DMS153 treated with DMSO at 0.1 percent for 48 hours (cell line): ENCODE measurements at regions not wholly inside any gene's neighbourhood (a gene's known extent, or its start where the extent isn't known, plus 50 kb on each side); places are given as distances from the start of the nearest gene placed in this dataset.
A peak's percentile ranks its signal among the peaks of the same experiment; 100 is the strongest.

ENCODE experiments used
- DNase-seq: peaks from one replicate; lab custom pipeline; 2025; ENCODE audit not compliant: unreplicated experiment; lab: John Stamatoyannopoulos, UW

DNA sequence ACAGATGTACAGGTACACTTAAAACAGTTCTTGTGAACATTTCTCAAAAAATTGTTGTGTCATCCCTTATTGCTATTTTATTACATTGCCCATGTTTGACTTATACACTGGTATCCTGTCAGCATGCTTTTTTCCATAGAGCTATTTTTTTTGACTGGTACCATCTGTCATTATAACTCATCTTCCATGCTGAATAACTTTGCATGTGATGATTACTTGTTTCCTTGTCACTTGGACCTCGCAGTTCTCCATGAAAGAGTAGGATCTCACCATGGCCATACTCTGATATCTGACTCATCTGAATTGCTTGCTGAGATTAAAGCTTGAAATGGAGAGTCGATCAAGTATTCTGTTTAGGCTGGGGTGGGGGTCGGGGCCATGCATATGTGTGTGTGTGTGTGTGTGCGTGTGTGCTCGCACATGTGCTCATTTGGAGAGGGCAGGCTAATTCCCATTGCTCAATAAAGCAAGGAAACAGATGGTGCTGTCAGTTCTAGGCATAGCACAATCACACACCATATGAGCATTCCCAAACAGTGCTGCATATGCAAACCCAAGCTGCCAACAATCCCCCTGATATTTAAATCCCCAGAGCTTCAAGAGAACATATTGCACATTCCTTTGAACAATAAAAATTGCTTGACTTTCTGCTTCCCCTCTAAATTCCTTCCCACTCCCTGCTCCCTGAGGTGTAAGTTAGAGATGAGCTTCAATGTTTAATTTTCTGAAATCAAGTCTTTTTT, 62.9 kb downstream of the NHLRC3 start:
- DNase-seq, result no peak

DNA sequence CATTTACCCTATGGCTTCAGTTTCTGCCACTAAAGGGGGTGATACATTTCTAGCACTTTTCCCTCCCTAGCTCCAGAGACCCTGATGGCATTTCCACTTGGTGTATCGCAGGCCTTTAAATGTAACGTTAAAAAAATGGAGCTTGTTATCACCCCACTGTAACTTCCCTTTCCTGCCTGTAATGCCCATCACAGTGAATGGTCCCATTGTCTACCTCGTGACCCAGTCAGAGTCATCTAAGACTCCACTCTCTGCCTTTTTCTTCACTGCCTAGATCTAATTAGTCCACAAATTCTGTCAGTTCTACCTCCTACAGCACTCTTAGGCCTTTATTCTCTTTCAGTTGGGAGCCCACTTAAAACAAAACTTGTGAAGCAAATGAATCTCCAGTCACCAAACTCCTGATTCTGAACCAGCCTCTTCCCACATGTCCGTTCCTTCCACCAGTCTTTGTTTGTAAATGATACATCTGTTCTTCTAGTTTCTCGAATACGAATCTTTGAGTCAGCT, 64.8 kb downstream of the NHLRC3 start:
- no peak for DNase-seq

DNA sequence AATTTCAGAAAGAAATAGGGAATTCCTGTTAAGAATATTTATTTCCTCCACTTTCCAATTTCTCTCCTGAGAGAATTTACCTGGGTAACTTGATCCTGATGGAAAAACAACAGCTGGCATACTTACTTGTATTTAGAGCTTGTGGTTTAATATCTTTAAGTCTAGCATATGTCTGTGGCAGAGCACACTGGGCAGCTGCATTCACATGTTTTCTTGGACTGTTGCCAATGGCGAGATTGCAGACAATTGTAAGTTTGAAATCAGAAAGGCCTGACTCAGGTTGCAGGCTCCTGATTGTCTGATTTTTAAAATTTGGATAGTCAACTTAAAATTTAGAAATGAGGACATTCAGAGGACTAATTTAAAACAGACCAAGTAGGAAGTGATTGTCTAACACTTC, 66.9 kb downstream of the NHLRC3 start:
- DNase-seq, result peak; percentile 85

DNA sequence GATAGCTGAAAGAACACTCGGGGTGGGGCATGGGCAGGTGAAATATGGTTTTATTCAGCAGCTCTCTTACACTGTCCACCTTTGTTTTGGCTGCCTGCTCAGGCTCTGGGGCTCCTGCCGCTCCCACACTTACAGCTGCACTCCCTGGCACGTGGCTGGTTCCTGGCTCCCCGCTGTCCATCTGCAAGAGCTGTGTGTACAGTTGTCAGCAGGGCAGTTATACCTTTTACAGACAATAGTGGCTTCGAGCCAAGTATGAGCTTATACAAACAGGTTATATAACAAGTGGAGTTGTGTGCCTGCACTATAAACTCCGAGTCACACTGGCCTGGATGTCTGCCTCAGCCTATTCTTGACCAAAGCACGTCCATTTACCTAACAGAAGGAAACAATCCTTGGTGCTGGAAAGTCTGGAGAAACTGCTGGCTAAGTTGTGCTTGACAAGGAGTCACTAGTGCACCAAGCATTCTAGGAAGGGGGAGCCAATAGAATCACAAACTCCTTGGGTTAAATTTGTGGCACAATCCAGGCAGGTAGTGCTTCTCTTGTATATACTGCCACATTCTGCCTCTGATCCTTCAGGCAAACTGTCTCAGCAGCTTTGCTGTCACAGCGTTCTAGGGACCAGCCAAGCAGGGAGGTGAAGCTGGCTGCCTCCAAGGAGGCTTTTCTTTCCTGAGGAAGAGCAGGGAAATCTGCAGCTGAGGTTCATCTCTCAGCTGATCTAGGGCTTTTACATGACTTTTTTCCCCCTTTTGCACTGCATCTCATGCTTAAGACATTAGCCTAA, 68.2 kb downstream of the NHLRC3 start:
- peak; percentile 90 for DNase-seq

DNA sequence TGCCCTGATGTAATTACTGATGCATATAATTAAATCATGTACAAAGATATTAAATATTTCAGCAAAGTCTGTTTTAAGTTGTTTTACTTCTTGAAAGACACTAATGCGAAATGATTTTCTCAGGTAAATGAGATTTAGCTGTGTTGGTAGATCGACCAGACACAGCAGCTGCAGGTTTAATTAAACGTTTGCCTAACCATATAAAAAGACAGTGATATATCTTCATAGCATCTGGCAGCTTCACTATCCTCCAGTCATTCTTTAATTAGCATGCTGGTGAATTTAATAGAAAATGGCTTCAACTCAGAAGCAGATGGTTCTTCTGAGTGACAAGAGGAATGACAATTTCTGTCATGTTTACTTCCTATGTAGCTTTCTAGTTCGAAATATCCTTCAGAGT, 69.3 kb downstream of the NHLRC3 start:
- no peak for DNase-seq

DNA sequence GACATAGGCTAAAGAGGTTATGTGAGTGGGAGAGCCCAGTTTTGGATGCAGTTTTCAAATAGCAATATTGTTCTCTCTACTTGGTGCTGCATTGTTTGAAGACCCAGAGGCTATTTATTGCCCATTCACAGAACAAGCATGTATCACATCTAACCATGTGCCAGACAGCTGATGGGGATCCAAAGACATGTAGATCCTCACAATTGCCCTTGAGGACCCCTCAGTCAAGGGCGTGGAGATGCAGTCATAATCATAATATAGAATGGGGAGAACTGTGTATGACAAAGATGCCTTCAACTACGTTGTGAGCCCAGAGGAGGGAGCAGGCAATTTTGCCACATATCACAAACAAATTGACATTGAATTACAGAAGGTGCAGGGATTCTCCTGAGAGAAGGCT, 70.5 kb downstream of the NHLRC3 start:
- no peak for DNase-seq

DNA sequence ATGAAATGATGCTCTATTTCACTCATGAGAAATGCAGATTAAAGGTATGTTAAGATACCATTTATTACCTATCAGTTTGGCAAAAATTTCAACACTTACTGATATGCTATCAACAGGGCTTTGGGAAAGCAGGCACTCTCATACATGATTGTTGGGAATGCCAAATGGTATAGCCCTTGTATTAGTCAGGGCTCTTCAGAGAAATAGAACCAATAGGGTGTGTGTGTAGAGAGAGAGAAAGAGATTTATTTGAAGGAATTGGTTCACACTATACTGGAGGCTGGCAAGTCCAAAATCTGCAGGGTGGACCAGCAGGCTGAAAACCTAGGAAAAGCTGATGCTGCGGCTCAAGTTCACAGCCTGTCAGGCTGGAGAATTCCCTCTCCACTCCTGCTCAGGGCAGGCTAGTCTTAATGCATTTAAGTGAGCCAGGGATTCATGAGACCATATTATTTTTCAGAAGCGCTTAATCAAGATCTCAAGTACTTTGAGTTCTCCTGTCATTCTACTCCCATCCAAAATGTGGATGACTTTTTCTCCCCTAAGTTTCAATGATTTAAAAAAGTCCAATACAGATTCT, 72.4 kb downstream of the NHLRC3 start:
- DNase-seq, result no peak

DNA sequence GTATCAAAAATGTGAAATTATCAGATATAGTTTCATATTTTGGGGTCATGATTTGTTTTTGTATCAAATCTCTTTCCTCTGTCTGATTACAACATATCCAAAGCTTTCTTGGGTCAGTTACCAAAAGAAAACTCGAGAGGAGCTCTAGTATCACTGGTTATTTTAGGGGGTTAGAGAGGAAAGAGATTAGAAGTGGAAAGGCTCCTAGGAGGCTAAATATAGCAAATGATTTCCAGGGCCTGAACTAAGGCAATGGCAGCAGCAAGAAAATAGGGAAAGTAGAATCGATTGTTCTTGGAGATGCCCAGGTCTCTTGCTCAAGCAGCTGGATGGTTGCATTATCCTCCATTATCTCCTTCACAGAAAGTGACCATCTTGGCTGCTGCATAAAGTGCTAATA, 72.9 kb downstream of the NHLRC3 start:
- no peak for DNase-seq

DNA sequence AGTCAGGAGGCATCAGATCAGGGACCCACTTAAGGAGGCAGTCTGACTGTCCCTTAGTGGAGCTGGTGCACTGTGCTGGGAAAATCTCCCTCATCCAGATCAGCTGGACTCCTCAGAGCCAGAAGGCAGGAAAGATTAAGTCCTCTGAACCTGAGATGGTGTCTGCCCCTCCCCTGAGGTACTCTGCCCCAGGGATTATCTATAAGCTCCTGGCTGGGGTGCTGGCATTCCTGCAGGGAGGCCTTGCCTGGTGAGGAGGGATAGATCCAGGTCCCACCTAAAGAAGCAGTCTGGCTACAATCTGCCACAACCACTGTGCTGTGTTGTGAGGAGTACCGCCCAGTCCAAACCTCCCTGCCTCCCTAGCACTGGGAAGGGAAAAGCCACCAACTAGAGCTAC, 81.2 kb downstream of the NHLRC3 start:
- no peak for DNase-seq

DNA sequence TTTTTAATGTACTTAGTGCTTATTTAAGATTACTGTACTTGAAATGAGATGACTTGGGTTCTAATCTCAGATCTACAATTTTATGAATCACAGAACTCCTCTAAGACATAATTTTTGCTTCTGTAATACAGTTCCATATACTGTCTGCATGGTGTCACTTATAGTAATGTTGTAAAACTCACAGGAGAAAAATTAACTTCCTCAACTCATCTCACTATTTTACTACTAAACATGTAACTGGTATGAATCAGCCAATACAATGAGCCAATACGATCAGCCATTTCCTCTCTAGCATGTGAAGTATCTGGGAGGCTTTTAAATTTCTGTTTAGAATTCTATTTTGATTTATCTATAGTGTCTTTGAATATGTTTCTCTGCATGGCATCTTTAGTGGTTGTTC, 85.3 kb downstream of the NHLRC3 start:
- DNase-seq, result no peak

DNA sequence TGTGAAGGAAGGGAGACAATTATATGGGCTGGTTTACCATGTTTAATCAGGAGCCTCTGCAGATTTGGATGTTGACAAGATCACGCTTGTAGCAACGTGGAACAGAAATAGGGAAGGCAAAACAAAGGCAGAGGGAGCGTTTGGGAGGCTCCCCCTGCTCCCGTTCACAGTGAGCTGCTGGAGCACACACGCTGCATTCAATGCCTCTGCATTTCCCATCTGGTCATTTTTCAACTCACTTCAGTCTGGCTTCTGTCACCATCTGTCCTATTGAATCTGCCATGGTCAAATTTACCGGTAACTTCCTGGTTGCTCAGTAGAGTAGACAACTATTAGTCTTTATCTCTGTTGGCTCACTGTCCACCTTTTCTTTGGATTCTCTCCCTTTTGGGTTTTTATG, 91.0 kb downstream of the NHLRC3 start:
- peak; percentile 56 for DNase-seq

DNA sequence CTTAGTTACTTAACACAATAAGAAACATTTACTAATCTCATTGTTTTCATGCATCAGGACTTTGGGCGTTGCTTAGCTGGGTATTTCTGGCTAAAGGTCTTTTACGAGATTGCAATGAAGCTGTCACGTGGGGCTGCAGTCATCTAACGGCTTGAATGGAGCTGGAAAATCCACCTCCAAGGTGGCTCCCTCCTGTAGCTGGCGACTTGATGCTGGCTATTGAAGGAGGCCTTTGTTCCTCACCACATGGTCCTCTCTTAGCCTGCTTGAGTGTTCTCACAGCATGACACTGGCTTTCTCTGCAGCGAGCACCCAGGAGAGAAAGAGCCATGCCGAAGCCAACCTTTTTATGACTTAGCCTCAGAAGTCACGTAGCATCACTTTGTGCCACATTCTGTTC, 92.0 kb downstream of the NHLRC3 start:
- DNase-seq, result no peak

DNA sequence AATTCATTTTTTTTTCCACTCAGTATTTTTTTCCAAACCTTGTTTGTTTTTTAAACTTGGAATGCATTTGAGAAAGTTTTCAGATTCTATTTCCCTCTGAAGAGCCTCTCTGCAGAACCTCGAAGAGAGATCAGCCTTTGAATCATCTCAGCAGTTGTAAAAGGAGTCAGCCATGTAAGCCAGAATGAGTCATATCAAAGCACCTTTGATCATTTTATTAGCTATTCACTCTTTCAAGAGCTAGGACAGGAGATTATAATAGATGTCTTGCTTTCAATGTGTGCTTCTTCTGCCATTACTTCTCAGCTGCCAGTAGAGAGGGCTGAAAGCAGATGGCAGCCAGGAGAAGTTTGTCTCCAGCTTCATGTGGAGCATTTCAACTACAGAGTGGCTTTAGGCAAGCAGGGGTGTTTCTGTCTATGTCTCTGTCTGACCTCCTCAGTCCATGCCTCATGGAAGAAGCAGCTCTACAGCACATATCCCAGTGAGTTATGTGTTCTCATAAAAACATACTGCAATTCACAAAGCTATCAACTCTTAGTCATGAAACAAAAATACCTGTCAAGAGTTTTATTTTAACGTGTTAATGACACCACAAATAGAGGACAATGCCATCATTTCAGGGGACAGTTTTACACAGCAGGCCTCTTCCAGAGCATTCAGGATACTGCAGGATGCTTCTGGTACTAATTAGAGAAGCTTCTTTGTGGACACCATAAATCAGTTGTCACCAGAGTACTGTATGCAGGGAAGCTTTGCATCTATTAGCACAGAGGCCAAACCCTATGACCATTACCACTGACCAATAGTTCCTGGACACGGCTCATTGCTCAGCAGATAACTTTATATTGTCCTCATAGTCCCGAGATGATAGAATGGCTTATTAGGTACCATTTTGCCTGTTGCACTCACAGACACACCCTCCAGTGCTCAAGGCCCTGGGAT, 94.3 kb downstream of the NHLRC3 start:
- no peak for DNase-seq

DNA sequence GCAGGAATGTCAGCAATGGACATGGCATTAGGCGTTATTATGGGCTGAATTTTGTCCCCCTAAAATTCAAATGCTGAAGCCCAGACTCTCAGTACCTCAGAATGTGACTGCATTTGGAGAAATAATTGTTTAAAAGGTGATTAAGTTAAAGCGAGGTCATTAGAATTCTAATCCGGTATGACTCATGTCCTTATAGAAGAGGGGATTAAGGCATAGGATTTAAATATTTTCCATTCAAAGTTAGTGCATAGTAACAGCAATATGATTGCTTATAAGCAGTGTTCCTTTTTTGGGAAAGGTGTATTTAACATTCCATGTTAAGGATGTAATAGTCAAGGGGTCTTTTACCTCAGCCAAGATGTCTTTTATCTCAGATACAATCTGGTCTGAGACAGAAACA, 95.5 kb downstream of the NHLRC3 start:
- DNase-seq, result no peak

DNA sequence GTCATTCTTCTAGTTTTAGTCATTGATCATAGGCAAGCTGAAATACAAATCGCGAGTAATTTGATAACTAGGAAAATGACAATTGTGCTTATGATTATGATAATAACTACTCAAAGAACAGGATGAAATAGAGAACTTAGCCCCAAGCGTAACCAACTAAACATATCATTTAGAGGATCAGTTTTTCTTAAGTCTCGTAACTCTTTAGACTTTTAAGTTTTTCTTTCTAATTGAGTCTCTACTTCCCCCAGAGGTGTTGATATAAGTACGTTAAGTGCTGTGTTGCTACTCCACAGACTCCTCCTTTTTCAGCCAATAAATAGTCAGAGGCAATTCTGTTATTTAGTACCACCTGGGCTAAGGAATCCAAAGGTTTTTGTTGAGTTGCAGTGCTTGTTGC, 96.3 kb downstream of the NHLRC3 start:
- no peak for DNase-seq

DNA sequence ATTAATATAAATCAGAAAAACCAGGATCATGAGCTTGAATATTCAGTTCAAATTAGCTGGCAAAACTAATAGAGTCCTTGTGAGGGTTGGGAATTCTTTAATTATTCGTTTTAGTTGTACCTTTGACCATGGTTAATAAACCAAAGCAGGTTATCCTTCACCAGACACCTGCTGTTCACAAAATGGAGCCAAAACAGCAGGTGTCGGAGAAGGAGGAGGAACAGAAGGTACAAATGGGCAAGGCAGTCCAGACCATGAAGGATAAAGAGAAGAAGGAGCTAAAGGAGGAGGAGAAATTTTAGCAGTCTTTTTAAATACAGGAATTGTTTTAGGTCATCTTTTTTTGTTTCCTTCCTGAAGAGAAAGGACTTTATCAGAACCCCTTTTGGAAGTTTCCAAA, 106.1 kb downstream of the NHLRC3 start:
- DNase-seq, result no peak

DNA sequence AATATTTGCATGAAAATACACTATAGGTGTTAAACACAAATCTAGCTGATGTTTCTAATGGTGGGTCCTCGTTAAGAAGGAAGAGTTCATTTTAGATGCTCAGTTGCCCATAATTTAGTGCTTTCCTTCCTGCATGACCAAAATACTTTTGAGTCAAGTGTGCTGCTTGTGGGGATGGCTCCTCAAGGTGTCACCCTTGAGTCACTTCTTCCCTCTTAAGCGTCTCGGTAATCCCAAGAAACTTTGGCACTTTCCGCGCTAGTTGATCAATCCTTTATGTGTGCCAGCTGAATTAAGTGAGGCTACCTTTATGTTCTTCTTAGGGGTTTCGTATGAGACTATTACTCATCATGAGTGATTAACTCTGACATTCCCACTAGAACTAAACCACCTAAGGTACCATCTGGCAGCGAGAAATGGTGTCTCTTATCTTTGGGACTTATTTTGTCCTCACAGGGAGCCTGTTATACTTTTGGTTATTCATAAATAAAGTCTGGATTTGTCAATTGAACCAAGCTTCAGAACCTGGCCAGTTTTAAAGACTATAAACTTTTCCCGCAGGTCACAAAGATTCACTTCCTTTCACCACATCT, 106.8 kb downstream of the NHLRC3 start:
- no peak for DNase-seq

DNA sequence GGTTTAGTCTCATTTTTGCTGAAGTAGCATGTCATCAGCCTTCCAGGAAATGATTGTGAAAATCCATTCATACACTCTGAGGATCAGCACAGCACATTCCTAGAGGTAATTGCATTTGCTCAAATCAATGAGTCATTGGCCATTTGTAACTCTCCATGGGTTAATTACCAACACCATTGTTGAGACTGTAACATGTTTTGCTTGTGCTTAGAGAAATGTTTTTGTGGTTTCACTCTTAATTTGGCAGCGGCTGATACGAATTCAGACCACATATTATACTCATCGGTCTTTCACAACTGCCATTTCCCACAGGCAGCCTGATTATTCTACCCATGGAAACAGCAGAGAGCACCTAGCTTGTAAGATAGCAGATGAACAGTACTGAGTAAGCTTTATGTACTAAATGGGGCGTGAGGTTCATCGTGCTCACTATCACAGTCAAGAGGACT, 110.3 kb downstream of the NHLRC3 start:
- peak; percentile 61 for DNase-seq

DNA sequence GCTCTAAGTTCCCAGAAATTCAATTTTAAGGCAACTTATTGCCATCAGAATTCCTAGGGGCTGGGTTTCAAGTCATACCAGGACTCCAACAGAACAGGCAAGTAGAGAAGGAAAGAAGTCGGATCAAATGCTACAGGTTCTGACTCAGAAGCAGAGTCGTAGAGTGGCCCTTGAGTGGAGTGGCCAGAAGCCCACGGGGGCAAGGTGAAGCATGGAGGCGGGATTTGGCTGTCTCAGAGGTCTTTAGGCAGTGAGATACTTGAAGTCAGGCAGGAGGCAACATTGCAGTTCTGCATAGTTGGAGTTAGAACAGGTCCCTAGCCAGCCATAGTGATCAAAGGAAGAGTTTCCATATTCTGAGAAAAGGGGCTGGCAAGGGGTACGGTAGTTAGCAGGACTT, 111.6 kb downstream of the NHLRC3 start:
- no peak for DNase-seq

DNA sequence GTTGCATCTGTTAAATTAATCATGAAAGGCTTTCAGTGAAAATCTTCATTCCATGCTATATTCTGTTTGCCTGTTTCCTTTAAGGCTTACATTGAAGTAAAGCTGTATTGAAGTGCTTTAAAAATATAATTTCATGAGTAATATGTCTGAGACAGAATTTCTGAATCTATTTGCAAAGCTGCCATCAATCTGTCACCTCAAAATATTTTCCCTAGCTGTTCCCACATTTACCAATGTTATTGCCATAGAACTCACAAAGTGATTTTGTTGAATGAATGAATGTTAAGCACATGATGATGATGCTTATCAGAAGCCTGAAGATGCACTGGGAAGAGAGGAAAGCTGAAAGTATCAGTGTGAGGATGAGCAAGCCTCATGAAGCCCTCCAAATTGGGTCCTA, 115.8 kb downstream of the NHLRC3 start:
- no peak for DNase-seq

DNA sequence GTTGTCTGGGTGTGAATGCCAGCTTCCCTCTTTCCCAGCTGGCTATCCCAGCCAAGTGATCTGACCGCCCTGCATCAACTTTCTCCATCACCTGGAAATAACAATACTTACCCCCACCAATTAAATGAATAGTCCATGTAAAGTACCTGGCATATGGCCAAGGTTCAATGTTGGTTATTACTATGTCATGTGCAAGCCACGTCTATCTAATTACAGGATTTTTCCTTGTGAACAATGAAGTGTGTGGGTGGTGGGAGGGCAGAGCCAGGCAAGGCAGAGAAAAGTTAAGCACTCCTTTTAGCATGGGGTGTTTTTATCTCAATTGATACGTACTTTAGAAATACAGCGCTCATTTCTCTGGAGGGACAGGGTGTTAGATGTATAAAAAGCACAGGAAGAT, 121.1 kb downstream of the NHLRC3 start:
- peak; percentile 80 for DNase-seq
